Right atrium auricular region (tissue), 2 donors: ENCODE measurements at regions not wholly inside any gene's neighbourhood (a gene's known extent, or its start where the extent isn't known, plus 50 kb on each side); places are given as distances from the start of the nearest gene placed in this dataset.

ENCODE experiments used
- DNase-seq: peaks from one replicate; pipeline ENCODE4 v3.0.0-alpha.2; 2019; ENCODE audit warnings: low spot score
- H3K27ac ChIP-seq, 2 donors: fragments of 200-600 bp; sonication (generic); 1 replicate in 1 of 2; 2 replicates in 1 of 2; pipeline ENCODE4 v1.5.1; 2016 to 2019
- H3K27me3 ChIP-seq, 2 donors: fragments of 200-600 bp; sonication (generic); one replicate each; pipeline versions ENCODE4 v1.5.1 to v1.6.0; 2017 to 2019
- H3K36me3 ChIP-seq: fragments of 200-600 bp; sonication (generic); one replicate; pipeline ENCODE4 v1.5.1; 2016
- H3K4me1 ChIP-seq, 2 donors: fragments of 200-600 bp; sonication (generic); one replicate each; pipeline versions ENCODE4 v1.5.1 to v1.6.0; 2017 to 2019
- H3K4me3 ChIP-seq, 2 donors: fragments of 200-600 bp; sonication (generic); 1 replicate in 1 of 2; 2 replicates in 1 of 2; pipeline ENCODE4 v1.5.1; 2017 to 2019; ENCODE audit warnings: mild to moderate bottlenecking in 1 of 2, moderate library complexity in 1 of 2
- H3K9me3 ChIP-seq, 2 donors: fragments of 200-600 bp; sonication (generic); one replicate each; pipeline ENCODE4 v1.5.1; 2019
- CTCF ChIP-seq, 2 donors: fragments of 200-600 bp; sonication (generic); IDR thresholded peaks; one replicate each; pipeline ENCODE4 v1.5.1; 2019; ENCODE audit warnings: antibody characterized with exemption in 2 of 2

DNA sequence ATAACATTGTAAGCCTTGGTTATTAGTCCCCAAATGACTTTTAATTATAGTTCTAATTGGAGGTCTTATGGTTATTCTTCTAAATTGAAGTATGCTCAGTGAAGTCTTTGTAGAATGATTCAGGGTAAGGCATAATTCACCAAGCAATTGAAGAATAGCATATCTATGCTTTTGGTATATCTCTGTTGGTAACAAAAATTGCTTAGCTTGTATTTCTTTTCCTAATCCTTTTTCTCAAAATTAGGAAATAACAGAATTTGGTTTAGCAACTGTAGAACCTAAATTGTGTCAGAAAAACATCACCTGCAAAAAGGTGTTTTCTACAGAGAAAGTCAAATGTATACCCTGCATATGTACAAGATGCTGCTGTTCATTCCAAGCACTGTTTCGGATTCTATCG, 189.2 kb upstream of the EPHA4 start:
- Histone ChIP-seq H3K27ac (no peak overlapping the region), H3K9me3 (no peaks in the 10 kb centered on the region), H3K27me3 (no peaks in the 10 kb centered on the region), H3K4me3 (no peak overlapping the region), H3K4me1 (no peaks in the 10 kb centered on the region), H3K36me3 (no peaks in the 10 kb centered on the region)
- DNase-seq, result no peak
- no peak for TF ChIP-seq CTCF (IDR thresholded peaks at IDR 0.05)

DNA sequence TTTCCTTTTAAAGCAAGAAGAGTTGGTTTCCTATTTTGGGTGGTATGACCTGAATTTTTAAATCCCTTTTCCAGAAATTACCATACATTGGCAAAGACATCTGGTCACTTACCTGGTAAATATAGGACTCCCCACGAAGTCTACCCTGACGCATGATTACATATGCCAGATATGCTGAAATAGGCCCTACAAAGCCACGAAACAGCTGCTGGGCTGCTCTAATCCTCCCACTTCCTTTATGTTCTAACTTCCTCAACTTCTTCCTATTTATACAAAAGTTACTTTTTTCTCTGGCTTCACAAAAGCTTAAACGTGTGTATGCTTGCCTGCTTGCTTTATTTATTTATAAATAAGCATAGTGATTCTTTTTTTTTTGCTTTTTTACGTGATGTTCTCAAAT, 186.0 kb upstream of the EPHA4 start:
- Histone ChIP-seq H3K36me3 (no peaks in the 10 kb centered on the region), H3K27ac (no peak overlapping the region), H3K4me1 (no peaks in the 10 kb centered on the region), H3K4me3 (no peak overlapping the region), H3K27me3 (no peaks in the 10 kb centered on the region), H3K9me3 (no peaks in the 10 kb centered on the region)
- DNase-seq, result no peak
- no peak for TF ChIP-seq CTCF (IDR thresholded peaks at IDR 0.05)

DNA sequence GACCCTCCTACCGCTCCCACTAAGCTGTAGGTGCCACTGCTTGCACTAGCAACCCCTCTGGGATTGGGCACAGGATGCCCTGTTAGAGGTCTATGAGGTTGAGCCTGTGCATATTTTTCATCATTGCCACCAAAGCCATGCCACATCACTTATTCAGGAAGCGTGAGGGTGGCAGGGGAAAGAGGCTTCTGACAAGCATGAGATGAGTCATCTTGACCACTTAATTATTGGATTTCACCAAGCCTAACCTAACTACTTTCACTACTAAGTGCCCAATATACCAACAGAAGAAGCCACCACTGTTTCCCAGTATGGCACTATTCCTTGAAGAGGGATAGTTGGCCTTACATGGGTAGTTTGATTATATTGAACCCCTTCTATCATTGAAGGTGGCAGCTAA, 181.3 kb upstream of the EPHA4 start:
- H3K4me3 ChIP-seq, result no peak overlapping the region
- TF ChIP-seq CTCF (IDR thresholded peaks at IDR 0.05), result no peak
- H3K27me3 ChIP-seq, result no peaks in the 10 kb centered on the region
- no peak for DNase-seq
- no peaks in the 10 kb centered on the region for H3K4me1 ChIP-seq
- no peaks in the 10 kb centered on the region for H3K9me3 ChIP-seq
- no peak overlapping the region for H3K27ac ChIP-seq
- H3K36me3 ChIP-seq, result no peaks in the 10 kb centered on the region

GRCh38 chr2:221752781-221753180, 180.7 kb upstream of the EPHA4 start:
- Histone ChIP-seq H3K36me3 (no peaks in the 10 kb centered on the region), H3K27me3 (no peaks in the 10 kb centered on the region), H3K4me3 (no peak overlapping the region), H3K9me3 (no peaks in the 10 kb centered on the region), H3K27ac (no peak overlapping the region), H3K4me1 (no peaks in the 10 kb centered on the region)
- DNase-seq, result no peak
- no peak for TF ChIP-seq CTCF (IDR thresholded peaks at IDR 0.05)

DNA sequence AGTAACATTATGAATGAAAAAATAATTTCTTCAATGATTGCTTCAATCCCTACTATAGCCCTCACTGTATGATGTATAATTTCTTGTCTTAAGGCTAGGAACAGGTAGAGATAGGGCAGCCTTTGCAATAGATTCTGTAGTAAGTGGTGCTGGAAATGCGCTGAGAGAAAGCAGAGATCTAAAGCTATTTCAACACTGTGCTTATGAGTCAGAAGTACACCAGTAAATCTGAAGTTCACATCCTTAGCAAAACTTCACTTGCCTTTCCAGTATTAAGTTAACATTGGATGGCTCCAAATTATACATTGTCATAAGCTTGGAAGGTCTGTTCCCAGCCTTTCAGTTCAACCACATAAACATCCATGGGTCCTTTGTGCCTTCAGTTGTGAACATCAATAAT, 178.2 kb upstream of the EPHA4 start:
- Histone ChIP-seq H3K27me3 (no peaks in the 10 kb centered on the region), H3K27ac (no peak overlapping the region), H3K9me3 (no peaks in the 10 kb centered on the region), H3K4me3 (no peak overlapping the region), H3K4me1 (no peaks in the 10 kb centered on the region), H3K36me3 (no peaks in the 10 kb centered on the region)
- no peak for TF ChIP-seq CTCF (IDR thresholded peaks at IDR 0.05)
- DNase-seq, result no peak

DNA sequence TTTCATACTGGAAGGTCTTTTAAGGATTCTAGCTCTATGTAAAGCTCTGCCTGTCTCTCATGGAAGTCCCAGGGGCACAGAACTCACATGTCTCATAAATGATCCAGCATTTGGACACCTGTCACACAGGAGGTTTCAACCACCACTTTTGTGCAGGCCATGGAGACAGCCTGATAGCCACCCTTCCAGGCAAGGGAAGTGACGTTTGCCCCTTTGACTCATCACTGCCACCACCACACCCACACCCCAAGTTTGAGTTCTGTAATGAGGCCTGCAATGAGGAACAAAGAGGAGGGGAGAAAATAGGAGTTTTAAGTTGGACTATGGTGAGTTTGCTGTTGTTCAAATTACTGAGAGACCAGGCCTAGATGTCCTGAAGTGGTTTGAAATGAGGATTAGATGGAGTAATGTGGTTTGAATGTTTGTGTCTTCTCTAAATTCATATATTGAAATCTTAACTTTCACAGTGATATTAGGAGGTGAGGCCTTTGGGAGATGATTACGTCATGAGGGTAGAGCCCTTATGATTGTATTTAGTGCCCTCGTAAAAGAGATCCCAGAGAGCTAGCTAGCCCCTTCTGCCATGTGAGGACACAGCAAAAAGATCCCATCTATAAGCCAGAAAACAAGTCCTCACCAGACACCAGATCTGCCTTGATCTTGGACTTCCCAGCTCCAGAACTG, 175.3 kb upstream of the EPHA4 start:
- Histone ChIP-seq H3K27ac (no peak overlapping the region), H3K27me3 (no peaks in the 10 kb centered on the region), H3K4me3 (no peak overlapping the region), H3K4me1 (no peaks in the 10 kb centered on the region), H3K9me3 (peaks cover 0 to 8% of the 10 kb centered on the region in 2 donors), H3K36me3 (no peaks in the 10 kb centered on the region)
- TF ChIP-seq CTCF (IDR thresholded peaks at IDR 0.05), result no peak
- DNase-seq, result no peak
